HG02588 (cell line): ENCODE measurements at regions not wholly inside any gene's neighbourhood (a gene's known extent, or its start where the extent isn't known, plus 50 kb on each side); places are given as distances from the start of the nearest gene placed in this dataset.

Experiments
- ATAC-seq: cut with Tn5 transposase; IDR thresholded peaks from one replicate; pipeline ENCODE4 v1.9.1; 2021; ENCODE audit warnings: mild to moderate bottlenecking, moderate library complexity; ENCODE audit not compliant: unreplicated experiment

DNA sequence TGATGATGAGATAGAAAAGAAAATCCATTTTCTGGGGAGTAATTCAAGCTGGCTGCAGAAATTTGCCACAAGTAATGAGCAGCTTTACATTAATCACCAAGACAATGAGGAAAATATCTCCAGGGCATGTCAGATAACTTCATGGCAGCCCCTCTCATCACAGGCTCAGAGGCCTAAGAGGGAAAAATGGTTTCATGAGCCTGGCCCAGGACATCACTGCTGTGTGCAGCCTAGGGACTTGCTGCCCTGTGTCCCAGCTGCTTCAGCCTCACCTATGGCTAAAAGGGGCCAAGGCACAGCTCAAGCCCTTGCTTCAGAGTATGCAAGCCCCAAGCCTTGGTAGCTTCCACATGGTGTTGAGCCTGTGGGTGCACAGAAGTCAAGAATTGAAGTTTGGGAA is 161.7 kb downstream of the OPA1 start:
- no peak for ATAC-seq

- no peak for ATAC-seq
These were observed 163.5 kb downstream of the OPA1 start for GRCh38 chr3:193756536-193756935.

DNA sequence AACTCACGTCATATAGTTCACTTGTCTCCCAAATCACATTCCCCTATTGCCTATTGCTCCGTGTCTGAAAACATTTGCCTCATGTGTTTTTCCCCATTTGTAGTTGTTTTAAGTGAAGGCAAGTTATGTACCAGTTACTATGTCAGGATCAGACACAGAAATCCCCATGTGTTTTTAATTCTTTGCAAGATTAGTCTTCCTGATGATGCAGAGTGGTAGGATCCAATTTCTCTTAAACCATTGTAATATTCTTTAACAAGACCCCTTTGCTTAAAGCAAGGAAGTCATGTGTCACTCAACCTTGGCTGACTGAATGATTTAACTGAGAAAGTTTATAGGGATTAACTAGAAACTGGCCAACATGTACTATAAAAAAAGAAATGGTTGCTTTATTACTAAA is 164.4 kb downstream of the OPA1 start:
- no peak for ATAC-seq

GRCh38 chr3:193761969-193762368 is 169.0 kb downstream of the OPA1 start:
- no peak for ATAC-seq

DNA sequence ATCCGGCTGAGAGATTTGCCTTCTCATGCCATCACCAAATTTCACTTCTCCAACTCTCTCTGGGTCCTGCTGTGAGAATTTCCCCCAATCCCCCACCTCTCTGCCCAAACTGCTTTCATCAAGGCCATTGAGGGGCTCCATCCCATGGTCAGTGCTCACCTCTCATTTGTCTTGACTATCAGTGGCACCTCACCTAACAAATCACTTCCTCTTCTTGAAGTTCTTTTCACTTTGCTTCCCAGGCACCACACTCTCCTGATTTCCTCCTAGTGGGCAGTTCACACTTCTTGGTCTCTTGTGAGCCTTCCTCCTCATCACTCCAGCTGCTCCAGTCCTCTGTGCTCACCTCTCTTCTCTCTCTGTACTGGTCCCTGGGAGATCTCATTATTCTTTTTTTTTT is 169.6 kb downstream of the OPA1 start:
- ATAC-seq, result no peak

DNA sequence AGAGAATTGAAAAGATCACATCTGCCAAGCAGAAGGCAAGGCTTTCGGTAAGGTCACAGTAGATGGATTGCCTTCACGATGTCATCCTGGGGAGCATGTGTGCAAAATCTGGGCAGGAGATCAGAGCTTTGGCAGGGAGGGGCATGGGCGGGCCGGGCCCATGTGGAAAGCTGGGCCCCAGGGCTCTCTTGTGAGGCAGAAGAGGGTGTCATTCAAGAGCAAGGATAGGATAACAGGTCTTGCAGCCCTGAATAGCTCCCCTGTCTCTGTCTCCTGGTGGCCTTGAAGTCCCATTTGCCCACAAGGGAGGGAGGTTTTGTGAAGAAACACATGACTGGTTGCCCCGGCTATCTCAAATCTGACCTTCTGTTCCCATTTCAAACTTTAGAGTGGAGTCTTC is 172.0 kb downstream of the OPA1 start:
- no peak for ATAC-seq

DNA sequence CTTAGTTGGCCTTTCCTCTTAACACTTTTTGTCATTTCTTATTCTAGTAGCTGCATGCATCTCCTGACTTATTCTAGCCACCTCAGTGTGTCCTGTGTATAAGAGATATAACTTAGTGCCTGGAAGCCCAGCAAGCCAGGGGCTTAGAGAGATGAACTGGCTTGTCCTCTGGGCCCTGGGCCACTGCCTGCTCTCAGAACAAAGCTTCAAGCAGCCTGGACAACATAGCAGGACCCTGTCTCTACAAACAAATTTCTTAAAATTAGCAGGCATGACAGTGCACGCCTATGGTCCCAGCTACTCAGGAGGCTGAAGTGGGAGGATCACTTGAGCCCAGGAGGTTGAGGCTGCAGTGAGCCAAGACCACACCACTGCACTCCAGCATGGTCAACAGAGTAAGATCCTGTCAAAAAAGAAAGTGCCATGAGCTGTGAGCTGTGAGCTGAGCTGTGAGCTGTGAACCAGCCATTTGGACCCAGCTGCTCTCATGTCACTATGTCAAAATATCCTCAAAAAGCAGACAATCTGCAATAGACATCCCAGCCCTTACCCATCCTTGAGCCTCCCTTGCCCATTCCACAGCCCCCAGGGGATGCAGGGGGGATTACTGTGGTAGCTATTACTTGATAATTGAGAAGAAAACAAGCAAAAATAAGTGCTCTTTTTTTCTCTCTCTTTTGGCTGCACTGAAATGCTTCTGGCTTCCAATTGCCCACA is 174.5 kb downstream of the OPA1 start:
- no peak for ATAC-seq

DNA sequence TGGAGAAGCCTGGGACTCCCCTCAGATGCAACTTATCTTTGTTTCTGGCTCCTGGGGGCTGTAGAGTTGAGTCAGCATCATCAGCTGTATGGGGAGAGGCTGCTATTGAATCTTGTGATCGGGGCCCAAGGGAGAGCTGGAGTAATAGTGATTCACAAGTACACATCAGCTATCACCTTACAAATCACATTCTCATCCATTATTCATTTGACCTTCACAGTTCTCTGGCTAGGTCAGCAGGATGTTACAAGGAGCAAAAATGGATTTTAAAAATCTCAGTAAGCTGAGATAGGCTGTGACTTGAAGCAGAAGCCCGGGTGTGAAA is 175.0 kb downstream of the OPA1 start:
- no peak for ATAC-seq

DNA sequence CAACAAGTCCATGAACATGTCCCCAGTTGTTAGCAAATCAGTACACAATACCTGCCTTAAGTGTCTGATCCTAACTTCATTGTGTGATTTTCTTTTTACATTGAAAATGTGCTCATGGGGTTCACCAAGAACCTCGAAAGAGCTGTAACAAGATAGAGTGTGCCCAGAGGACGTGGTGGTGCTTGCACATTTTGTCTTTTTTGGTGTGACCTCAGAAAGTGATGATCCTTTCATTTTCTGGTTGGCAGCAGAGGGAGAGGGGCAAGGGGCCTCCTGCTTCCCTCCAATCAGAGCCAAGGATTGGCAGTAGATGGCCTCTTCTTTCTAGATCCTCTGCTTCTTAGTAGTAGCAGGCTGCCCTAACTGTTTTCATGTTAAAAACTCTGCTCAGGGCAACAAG is 176.4 kb downstream of the OPA1 start:
- no peak for ATAC-seq

- no peak for ATAC-seq
These were observed 178.1 kb downstream of the OPA1 start for GRCh38 chr3:193771011-193771652.

GRCh38 chr3:193771653-193772421 is 178.8 kb downstream of the OPA1 start:
- no peak for ATAC-seq

GRCh38 chr3:193772422-193772763 is 179.4 kb downstream of the OPA1 start:
- no peak for ATAC-seq

DNA sequence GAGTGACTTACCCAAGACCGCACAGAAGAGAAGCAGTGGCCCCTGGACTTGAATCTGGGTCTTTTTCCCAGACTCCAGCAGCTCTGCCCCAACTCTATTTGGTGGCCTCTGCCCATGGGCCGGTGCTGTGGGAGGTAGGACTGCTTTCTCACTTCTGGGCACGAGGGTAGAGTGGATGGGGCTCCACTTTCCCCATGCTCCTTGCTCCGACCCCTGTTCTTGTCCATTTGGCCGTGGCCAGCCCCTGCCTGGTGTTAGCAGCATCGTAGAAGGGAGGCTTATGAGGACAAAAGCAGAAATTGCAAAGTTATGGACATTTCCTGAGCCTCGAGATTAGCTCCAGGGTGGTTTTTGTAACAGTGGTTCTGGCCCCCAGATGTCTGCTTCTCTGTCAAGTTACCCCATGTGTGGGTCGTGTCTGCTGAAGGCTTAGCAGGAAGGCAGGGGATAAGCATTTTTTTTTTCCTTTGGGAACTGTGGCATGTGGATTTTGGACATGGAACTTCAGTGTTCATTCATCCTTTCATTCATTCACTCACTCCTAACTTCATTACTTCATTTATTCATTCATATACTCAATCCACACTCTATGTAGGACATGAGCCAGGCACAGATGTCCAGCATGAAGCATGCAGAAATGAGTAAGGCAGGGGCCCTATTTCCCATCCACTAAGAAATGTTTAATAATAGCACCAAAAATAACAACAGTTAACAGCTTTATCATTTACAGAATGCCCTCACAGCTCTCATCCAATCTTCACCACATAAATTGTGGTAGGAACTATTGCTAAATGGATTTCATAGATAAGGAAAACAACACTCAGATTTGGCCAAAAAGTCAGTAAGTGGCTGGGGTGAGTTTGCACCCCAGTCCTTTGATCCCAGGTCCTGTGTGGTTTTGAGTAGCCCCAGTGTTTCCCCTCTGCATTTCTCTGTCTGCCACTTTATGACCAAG is 180.5 kb downstream of the OPA1 start:
- ATAC-seq, result no peak

DNA sequence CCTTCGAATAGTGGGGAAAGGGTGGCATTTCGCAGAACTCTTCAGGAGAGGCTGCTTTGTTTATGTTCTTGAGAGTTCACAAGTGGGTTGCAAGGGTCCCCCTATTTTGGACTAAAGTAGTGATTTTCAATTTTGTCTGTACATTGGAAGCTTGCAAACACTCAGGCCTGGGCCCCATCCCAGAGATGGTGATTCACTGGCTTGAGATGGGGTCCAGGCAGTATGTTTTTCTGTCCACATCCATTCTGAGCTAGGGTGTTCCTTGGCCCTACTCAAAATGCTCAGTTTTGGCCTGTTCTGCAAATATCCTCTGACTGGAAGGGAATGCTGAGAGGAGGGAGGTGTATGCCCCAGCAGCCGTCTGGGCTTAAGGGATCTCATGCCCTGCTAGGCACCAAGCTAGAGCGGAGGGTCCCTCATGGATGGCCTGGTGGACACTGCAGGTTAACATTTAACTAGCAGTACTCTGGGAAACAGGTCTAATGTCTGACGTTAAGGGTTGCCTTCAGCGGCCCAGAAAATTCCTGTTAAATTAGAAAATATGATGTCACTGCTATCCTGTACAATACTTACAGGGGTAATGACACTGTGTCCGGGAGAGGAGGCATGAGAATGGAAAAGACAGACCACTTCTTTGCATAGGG is 181.4 kb downstream of the OPA1 start:
- ATAC-seq, result no peak

DNA sequence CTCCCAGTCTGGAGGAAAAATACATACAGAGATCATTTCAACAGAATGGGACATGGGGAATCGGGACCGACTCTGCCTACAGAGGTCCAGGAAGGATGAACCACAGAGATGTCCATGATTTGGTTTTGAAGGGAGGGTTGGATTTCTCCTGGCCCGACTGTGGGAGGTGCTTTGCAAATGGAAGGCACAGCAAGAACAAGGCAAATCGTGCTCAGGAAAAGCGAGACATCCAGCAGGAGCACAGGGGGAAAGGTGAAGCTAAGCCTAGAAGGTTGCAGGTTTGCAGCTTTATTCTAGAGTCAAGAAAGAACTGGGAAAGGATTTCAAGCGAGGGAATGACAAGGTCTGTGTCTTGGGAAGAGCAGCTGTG is 181.9 kb downstream of the OPA1 start:
- ATAC-seq, result no peak

- ATAC-seq, result no peak
These were observed 182.5 kb downstream of the OPA1 start for GRCh38 chr3:193775421-193776077.

DNA sequence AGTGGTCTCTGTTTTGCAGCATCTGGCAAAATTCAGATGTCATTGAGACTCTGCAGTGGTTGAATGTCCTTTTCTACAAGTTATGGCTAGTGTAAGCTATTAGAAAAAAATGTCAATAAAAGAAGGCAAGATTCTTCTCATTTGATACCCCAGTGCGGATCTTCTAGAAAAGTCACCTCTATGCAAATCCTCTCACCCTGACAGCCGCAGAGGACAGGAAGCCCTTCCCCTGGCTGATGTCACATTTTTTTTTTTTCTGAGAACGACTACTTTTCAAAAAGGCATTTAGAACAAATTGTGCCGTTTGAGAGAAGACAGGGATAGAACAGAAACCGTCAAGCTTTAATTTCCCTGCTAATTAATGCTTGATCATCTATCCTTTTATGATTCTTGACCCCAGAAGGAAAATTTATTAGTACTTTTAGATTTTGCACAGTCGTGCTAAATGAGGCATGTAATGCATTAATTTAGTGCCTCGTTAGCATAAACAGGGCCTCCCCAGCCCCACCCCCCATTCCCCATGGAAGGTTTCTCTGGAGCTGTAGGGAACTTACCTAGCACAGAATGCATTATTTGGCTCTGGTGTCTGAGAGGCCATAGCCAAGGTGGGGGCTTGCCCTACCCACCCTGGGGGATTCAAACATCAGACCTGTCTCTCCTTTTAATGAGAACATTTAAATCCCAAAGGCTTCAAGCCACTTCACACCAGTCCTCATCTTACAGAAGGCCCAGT is 183.8 kb downstream of the OPA1 start:
- no peak for ATAC-seq

DNA sequence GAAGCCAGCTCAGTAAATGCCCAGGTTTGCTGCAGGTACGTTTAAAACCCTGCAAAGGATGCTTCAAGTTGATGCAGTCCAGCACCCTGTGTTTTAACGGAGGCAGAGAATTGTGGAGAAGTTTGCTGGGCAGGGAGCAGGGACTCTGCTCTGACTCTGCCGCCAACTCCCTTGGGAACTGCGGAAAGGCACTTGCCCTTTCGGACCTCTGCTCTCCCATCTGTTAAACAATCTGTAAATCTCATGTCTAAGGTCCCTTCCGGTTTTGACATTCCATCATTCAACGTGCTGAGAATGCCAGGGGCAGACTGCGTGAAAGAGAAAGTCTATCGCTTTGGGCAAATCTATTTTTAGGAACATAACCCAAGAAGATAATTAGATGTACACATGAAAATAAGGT is 184.5 kb downstream of the OPA1 start:
- ATAC-seq, result no peak

- ATAC-seq, result no peak
These were observed 185.7 kb downstream of the OPA1 start for GRCh38 chr3:193778676-193779075.

- no peak for ATAC-seq
These were observed 186.9 kb downstream of the OPA1 start for GRCh38 chr3:193779933-193780332.
